ENCODE measurements at regions not wholly inside any gene's neighbourhood (a gene's known extent, or its start where the extent isn't known, plus 50 kb on each side); places are given as distances from the start of the nearest gene placed in this dataset.

DNA sequence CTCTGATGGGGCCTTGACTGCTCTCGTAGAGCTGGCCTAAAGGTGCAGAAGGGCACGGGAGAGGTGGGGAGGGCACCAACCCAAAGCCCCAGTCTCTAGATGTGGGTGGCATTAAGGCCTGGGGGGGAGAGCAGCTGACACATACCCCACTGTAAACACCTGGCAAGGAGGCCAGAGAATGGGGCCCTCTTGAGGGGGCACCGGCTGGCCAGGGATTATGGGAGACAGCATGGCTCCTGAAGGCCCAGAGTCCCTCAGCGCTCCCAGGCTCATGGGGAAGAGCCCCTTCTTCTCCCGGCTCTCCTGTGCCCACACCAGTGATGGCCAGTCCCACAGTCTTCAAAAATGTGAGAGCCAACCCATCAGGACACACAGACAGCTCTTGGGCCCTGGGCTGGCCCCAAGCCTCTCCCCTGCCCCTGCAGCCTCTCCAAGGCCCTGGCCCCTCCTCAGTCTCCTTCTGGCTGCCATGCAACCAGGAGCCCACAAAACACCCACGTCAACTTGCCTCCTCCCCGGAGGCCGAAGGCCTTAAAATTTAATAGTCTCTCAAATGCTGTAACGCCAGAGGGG lies 58.2 kb upstream of the FOXP4 start:
- TF ChIP-seq, protein P1, sequence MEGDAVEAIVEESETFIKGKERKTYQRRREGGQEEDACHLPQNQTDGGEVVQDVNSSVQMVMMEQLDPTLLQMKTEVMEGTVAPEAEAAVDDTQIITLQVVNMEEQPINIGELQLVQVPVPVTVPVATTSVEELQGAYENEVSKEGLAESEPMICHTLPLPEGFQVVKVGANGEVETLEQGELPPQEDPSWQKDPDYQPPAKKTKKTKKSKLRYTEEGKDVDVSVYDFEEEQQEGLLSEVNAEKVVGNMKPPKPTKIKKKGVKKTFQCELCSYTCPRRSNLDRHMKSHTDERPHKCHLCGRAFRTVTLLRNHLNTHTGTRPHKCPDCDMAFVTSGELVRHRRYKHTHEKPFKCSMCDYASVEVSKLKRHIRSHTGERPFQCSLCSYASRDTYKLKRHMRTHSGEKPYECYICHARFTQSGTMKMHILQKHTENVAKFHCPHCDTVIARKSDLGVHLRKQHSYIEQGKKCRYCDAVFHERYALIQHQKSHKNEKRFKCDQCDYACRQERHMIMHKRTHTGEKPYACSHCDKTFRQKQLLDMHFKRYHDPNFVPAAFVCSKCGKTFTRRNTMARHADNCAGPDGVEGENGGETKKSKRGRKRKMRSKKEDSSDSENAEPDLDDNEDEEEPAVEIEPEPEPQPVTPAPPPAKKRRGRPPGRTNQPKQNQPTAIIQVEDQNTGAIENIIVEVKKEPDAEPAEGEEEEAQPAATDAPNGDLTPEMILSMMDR (IDR thresholded peaks at IDR 0.05; ENCODE audit: low read length), result no peak
- no peak for TF ChIP-seq EZH2 (IDR thresholded peaks at IDR 0.05; ENCODE audit: borderline replicate concordance, low read length)
- H3K36me3 ChIP-seq (ENCODE audit: insufficient read depth, low read length), result no peaks in the 10 kb centered on the region
- H3K4me3 ChIP-seq (ENCODE audit: low read depth, low read length, poor library complexity, severe bottlenecking), result no peak overlapping the region
- H3K27me3 ChIP-seq (ENCODE audit: insufficient read depth, low read length), result no peaks in the 10 kb centered on the region
- H3K4me2 ChIP-seq (ENCODE audit: low read length), result no peak overlapping the region
- no peak overlapping the region for H3K27ac ChIP-seq (ENCODE audit: low read depth, low read length, poor library complexity, severe bottlenecking)
- H3F3A ChIP-seq (ENCODE audit: insufficient read depth, low read length), result no peaks in the 10 kb centered on the region
- no peaks in the 10 kb centered on the region for H3K9me2 ChIP-seq (ENCODE audit: low read depth, low read length)
- H3K9ac ChIP-seq (ENCODE audit: low read length), result no peak overlapping the region
- no peaks in the 10 kb centered on the region for H3K4me1 ChIP-seq (ENCODE audit: insufficient read depth, low read length, severe bottlenecking)
- no peak overlapping the region for H2AFZ ChIP-seq (ENCODE audit: low read length)
- no peaks in the 10 kb centered on the region for H3K9me3 ChIP-seq (ENCODE audit: low read length)
- no peaks in the 10 kb centered on the region for H3K79me2 ChIP-seq (ENCODE audit: insufficient read depth, low read length)
- H4K20me1 ChIP-seq (ENCODE audit: insufficient read depth, low read length), result no peaks in the 10 kb centered on the region

DNA sequence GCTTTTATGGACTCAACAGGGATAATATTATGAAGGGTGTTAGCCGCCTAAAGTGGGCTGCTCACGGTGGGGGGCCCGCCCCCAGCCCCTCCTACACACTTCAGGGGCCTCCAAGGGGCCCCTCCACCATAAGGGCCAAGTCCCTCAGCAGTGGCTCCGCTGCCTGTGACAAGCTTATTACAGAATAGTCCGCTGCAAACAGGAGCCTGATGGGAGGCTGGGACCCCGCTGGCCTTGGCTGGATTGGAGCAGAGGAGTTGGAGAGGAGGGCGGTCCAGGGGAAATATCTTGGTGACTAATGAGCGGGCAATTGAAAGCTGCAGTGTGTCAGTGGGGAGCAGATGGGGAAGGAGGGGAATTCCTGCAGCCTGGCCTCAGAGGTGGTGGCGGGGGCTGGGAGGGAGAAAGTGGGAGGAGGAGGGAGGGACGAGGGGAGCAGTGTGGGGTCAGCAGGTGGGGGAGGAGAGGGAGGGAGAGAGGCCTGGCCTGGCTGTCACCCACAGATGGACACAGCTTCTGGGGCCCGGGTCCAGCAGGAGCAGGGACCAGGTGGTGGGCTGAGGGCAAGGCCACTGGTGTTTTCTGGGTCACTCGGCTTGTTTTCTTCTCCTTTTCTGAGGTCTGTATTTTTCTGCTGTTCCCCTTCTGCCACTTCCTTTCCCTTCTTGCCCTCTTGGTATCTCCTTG lies 57.6 kb upstream of the FOXP4 start:
- no peaks in the 10 kb centered on the region for H3K27me3 ChIP-seq (ENCODE audit: insufficient read depth, low read length)
- H3K27ac ChIP-seq (ENCODE audit: low read depth, low read length, poor library complexity, severe bottlenecking), result no peak overlapping the region
- no peaks in the 10 kb centered on the region for H3K79me2 ChIP-seq (ENCODE audit: insufficient read depth, low read length)
- no peaks in the 10 kb centered on the region for H3K9me3 ChIP-seq (ENCODE audit: low read length)
- H3K4me1 ChIP-seq (ENCODE audit: insufficient read depth, low read length, severe bottlenecking), result no peaks in the 10 kb centered on the region
- H4K20me1 ChIP-seq (ENCODE audit: insufficient read depth, low read length), result no peaks in the 10 kb centered on the region
- no peaks in the 10 kb centered on the region for H3F3A ChIP-seq (ENCODE audit: insufficient read depth, low read length)
- no peak overlapping the region for H3K4me2 ChIP-seq (ENCODE audit: low read length)
- H3K36me3 ChIP-seq (ENCODE audit: insufficient read depth, low read length), result no peaks in the 10 kb centered on the region
- H3K9me2 ChIP-seq (ENCODE audit: low read depth, low read length), result no peaks in the 10 kb centered on the region
- TF ChIP-seq, protein P1 (IDR thresholded peaks at IDR 0.05; ENCODE audit: low read length), result no peak
- TF ChIP-seq EZH2 (IDR thresholded peaks at IDR 0.05; ENCODE audit: borderline replicate concordance, low read length), result no peak
- no peak overlapping the region for H2AFZ ChIP-seq (ENCODE audit: low read length)
- no peak overlapping the region for H3K9ac ChIP-seq (ENCODE audit: low read length)
- H3K4me3 ChIP-seq (ENCODE audit: low read depth, low read length, poor library complexity, severe bottlenecking), result no peak overlapping the region

DNA sequence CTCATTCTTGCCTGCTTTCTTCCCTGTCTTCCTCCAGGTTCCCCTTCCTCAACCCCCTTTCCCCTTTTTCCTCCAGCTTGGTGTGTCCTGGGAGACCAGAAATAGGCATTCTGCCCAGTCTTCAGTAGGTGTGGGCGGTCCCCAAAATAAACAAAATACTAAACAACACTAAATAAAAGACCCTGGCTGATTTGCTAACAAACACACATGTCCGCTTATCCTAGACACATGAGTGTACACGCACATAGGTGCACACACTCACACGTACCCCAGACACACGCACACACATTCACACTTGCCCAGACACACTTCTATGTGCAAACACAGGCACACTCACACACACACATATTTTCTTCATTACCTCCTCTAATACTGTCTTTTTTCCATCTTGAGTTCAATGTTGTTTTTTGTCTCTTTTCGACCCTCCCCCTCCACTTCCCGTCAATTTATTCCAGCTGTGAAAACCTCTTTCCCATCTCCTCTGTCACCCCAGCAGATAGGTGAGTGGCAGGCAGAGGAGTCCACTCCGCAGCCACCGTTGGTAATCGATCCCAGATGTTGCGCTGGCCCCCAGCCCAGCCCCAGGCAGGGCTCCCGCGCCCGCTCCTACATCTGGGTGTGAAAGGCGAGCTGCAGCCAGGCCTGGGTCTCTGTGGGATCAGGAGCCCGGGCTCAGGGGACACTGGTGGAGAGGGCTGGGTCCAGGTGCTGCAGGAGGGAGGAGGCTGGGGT lies 56.9 kb upstream of the FOXP4 start:
- no peaks in the 10 kb centered on the region for H3K27me3 ChIP-seq (ENCODE audit: insufficient read depth, low read length)
- H3K36me3 ChIP-seq (ENCODE audit: insufficient read depth, low read length), result no peaks in the 10 kb centered on the region
- no peak overlapping the region for H3K27ac ChIP-seq (ENCODE audit: low read depth, low read length, poor library complexity, severe bottlenecking)
- no peak overlapping the region for H3K4me2 ChIP-seq (ENCODE audit: low read length)
- TF ChIP-seq, protein P1 (IDR thresholded peaks at IDR 0.05; ENCODE audit: low read length), result no peak
- no peak for TF ChIP-seq EZH2 (IDR thresholded peaks at IDR 0.05; ENCODE audit: borderline replicate concordance, low read length)
- H3K4me1 ChIP-seq (ENCODE audit: insufficient read depth, low read length, severe bottlenecking), result no peaks in the 10 kb centered on the region
- H2AFZ ChIP-seq (ENCODE audit: low read length), result no peak overlapping the region
- no peaks in the 10 kb centered on the region for H3K79me2 ChIP-seq (ENCODE audit: insufficient read depth, low read length)
- H3K4me3 ChIP-seq (ENCODE audit: low read depth, low read length, poor library complexity, severe bottlenecking), result no peak overlapping the region
- H3K9me2 ChIP-seq (ENCODE audit: low read depth, low read length), result no peaks in the 10 kb centered on the region
- no peaks in the 10 kb centered on the region for H3K9me3 ChIP-seq (ENCODE audit: low read length)
- H3K9ac ChIP-seq (ENCODE audit: low read length), result no peak overlapping the region
- no peaks in the 10 kb centered on the region for H4K20me1 ChIP-seq (ENCODE audit: insufficient read depth, low read length)
- H3F3A ChIP-seq (ENCODE audit: insufficient read depth, low read length), result no peaks in the 10 kb centered on the region

Data from OCI-LY1 (cell line).